Fibroblast of gingiva (primary cell): ENCODE measurements at regions not wholly inside any gene's neighbourhood (a gene's known extent, or its start where the extent isn't known, plus 50 kb on each side); places are given as distances from the start of the nearest gene placed in this dataset.
"Not testable (repeated sequence)": the region's sequence is repeated elsewhere in the genome, so short reads cannot be mapped to it uniquely, and the experiment has no call there.

Experiments used
- DNase-seq: peaks from one replicate; pipeline ENCODE4 v3.0.0-alpha.2; 2011; ENCODE audit warnings: low read depth

- DNase-seq: no peak
Observed at GRCh38 chrX:145393702-145394235, 146.5 kb downstream of the SPANXN1 start.

- DNase-seq: no peak
Observed at GRCh38 chrX:145394344-145394743, 147.0 kb downstream of the SPANXN1 start.

DNA sequence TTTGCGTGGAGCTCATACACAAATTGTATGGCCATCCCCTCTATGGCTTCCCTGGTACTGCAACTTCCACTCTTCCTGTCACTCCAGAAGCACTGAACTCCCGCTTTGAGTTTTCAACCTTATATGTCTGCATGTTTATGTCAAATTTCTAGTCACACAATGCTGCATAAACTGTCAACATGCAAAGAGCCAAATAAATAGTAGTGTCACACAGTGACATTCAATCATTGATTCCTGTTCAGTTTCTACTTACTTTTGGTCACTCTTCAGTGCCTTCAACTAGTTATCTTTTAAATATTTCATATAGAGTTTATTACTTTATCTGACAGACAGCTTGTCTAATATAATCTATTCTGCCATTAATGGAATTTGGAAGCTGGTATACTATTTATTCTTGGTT lies 149.3 kb downstream of the SPANXN1 start:
- no peak for DNase-seq

- DNase-seq: no peak
Observed at GRCh38 chrX:145405012-145405411, 157.7 kb downstream of the SPANXN1 start.

DNA sequence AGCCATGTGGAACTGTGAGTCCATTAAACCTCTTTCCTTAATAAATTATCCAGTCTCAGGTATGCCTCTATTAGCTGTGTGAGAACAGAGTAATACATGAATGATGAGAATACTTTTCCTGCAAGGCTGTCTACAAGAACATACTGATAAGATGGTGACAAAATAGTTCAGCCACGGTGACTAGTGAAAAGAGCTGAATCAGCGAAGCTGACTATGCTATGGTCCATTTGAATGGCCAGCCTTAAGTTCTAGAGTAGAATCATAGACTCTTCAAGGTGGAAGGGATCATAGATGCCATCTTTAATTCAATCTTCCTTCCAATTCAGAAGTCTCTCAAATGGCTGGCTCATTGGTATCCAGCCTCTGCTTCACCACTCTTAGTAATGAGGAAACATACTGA lies 163.3 kb downstream of the SPANXN1 start:
- no peak for DNase-seq

DNA sequence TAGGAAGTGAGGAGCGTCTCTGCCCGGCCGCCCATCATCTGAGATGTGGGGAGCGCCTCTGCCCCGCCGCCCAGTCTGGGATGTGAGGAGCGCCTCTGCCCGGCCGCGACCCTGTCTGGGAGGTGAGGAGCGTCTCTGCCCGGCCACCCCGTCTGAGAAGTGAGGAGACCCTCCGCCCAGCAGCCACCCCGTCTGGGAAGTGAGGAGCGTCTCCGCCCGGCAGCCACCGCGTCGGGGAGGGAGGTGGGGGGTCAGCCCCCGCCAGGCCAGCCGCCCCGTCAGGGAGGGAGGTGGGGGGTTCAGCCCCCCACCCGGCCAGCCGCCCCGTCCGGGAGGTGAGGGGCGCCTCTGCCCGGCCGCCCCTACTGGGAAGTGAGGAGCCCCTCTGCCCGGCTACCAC lies 188.9 kb downstream of the SPANXN1 start:
- not testable (repeated sequence) for DNase-seq

DNA sequence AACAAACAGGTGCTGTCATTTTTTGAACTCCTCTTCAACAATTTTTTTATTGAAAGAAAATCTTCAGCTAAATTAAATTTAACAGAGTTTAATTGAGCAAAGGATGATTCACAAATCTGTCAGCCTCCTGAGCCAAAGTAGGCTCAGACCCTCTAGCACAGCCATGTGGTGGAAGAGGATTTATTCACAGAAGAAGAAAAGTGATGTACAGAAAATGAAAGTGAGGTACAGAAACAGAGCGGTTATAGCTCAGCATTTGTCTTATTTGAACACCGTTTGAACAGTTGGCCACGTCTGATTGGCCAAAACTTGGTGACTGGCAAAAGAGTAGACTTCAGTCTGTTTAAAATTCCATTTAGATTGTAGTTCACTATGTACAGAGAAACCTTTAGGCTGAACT lies 217.3 kb downstream of the SPANXN1 start:
- no peak for DNase-seq

DNA sequence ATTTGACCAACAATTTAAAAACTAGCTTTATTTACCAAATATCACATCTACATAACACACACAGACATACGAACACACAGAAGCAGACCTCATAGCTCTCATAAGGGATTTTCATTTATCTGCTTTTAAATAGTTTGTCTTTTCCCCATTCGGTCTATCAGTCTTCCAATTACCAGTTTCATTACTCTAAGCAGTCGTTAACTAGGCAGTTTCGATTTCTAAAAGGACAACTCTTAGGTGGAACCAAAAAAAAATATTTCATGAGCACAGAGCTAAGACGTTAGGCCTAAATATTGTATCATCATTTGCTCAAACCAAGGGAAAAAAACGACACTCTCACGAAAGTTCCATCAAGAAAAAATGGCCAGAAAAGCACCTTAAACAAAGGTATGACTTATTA lies 228.4 kb downstream of the SPANXN1 start:
- DNase-seq: no peak

DNA sequence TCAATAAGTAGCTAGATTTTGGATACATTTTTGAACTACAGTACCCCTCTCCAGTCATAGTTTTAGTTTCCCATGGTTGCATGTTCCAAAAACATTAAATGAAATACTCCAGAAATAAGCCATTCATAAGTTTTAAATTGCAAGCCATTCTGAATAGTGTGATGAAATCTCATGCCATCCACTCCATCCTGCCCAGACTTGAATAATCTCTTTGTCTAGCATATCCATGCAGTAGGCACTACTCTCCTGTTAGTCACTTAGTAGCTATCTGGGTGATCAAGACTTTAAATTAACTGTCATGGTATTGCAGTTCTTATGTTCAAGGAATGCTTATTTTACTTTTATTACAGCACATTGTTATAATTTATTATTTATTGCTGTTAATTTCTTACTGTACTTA lies 237.4 kb downstream of the SPANXN1 start:
- DNase-seq: no peak

DNA sequence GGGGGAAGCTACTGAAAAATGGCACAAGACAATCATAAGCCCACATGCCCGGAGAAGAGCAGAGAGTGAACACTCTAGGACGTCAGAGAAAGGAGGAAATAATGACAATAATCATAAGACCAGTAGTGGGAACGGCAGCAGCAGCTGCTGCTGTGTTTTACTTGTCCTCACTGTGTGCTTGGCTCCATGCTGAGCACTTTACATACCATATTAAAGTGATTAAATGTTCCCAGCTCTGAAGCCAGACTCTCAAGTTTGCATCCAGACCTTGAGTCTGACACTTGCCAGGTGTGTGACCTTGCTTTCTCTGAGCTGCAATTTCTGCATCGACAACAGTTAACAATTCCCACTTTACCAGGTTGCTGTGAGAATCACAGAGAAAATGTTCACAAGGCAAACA lies 255.4 kb downstream of the SPANXN1 start:
- no peak for DNase-seq

GRCh38 chrX:145506214-145506613 lies 258.9 kb downstream of the SPANXN1 start:
- DNase-seq: no peak

DNA sequence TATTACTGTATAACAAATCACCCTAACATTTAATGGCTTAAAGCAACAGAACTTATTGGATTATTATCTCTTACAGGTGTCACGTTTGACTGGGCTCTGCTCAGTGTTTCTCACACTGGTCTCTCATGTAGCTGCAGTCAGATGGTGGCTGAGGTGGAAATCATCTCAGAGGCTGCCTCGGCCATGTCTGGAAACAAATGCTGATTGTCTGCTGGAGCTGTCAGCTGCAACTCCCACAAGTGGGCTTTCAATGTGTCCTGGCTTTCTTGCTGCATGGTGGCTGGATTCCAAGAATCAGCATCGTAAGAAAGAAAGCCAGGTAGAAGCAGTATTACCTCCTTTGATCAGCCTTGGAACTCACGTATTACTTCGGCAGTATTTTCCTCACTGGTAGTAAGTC lies 277.6 kb downstream of the SPANXN1 start:
- DNase-seq: no peak

DNA sequence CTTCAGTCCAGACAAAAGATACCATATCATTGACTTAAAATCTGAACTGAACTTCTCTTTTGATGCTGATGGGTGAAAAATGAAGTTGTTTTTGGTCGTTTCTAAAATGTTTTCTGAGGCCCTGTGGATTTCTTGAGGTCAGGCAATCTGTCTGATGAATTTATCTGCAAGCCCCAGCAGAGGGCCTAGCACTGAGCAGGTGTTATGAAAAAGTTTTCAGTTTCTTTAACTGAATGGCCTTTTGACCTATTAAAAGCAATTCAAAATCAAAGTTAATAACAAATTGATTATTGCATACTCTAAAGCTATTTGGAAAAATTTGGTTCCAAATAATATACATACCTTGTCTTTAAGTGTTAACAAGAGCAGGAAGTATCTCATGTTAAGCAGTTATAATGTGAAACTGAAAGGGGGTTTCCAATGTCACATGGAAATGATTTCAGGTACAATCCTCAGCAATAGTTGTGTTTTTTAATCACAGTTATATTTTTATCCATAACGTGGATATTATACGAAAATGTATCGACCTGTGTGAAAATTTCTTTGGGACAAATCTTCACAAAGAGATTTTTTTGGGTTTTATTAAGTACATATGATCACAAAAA lies 285.0 kb downstream of the SPANXN1 start:
- DNase-seq: no peak

DNA sequence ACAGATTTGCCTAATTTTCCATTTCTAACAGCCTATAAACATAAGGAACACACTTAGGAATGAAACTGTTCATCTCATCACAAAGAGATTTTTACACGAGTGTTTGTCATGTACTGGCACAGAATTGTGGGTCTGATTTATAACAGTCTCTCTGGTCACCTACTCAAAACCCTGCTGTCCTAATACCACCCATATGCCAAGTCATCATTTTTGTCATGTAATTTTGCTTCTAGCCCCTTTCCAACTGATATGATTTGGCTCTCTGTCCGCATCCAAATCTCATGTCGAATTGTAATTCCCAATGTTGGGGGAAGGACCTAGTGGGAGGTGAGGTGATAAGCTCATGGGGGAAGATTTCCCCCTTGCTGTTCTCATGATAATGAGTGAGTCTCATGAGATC lies 284.1 kb upstream of the SLITRK2 start:
- no peak for DNase-seq

DNA sequence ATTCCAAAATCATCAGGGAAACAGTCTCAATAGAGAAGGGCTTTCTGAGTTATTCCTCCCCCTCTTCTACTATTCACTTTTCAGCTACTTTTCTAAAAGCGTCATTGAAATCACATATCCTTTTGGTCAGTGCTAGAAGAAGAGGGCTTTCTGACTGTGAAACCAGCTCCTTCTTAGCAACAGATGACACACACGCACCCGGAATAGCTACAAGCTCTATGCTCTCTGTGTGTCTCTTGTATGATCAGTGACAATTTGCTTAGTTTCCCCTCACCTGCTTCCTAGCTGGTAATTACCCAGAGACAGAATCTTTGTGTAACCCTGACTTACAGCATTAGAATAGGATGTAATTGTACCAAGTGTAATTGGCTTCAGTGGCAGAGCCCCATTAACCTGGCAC lies 268.1 kb upstream of the SLITRK2 start:
- no peak for DNase-seq

DNA sequence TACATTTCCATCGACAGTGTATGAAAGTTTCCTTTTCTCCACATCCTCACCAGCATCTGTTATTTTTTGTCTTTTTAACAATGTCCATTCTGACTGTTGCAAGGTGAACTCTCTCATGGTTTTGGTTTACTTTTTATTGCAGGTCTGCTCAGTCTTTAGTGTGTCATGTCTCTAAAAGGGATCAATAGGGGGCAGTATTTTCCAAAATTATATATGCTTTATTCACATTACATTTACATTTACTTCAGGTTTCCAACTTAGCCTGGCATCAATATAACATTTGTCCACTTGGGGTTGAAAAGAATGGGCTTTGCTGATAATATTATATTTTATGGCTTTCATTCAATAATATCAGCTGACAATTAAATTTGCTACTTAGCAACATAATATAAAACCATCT lies 265.0 kb upstream of the SLITRK2 start:
- no peak for DNase-seq

GRCh38 chrX:145553702-145554101 lies 263.9 kb upstream of the SLITRK2 start:
- no peak for DNase-seq

DNA sequence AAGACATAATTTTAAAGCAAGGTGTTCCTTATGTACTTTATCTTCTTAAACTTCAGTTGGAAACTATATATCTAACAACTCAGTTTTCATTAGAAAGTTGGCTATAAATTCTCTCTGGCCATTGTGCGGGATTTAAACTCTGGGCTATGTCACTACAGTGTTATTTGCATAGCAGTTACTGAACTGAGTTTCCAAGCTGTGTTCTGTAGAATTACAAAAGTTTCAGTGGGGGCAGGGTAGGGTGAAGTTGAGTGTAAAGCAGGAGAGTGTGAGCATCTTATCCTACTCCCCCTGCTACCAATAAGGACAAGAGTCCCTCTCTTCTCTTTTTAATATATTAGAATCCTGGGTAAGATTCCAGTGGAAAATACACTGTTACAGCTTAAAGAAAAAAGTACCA lies 254.5 kb upstream of the SLITRK2 start:
- DNase-seq: no peak

DNA sequence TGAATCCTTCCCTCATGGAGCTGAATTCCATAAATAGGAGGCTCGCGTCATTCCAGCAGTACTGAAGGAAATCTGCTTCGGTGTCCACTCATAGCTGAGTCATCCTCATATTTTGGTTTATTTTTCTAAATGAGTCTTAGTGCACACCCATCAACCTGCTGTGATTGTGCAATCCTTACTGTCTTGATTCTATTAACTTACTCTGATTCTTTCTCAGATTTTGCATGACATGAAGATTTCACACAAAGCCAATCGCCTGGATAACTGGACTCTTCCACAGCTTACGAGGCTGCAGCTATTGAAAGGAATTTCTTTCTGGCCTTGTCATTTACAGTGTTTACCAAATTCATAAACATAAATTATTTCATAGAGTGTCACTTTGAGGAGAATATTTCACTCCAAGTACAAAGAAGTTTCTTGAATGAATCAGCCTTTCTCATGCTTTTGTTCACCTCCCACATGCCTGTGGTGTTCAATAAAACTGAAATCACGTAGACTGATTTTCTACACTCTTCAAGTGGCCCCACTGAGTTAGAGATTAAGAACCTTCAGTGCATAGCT lies 207.6 kb upstream of the SLITRK2 start:
- DNase-seq: peak; percentile 59

- DNase-seq: no peak
Observed at GRCh38 chrX:145613894-145614293, 203.7 kb upstream of the SLITRK2 start.

- no peak for DNase-seq
Observed at GRCh38 chrX:145620666-145621065, 197.0 kb upstream of the SLITRK2 start.

DNA sequence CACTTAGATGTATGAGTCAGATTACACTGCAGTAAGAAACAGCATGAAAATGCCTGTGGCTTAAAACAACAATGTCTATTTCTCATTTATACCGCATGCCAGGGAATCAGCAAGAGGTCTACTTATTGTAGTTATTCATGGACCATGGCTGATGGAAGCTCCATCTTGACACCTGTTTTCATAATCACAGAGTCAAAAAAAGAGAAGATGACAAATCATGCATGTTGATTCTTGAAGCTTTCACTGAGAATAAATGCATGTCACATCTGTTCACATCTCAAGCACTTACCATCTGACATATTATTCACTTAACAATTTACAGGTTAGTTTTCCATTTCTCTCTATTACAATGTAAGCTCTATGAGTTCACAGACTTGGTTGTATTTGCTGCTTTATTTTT lies 194.2 kb upstream of the SLITRK2 start:
- DNase-seq: no peak

DNA sequence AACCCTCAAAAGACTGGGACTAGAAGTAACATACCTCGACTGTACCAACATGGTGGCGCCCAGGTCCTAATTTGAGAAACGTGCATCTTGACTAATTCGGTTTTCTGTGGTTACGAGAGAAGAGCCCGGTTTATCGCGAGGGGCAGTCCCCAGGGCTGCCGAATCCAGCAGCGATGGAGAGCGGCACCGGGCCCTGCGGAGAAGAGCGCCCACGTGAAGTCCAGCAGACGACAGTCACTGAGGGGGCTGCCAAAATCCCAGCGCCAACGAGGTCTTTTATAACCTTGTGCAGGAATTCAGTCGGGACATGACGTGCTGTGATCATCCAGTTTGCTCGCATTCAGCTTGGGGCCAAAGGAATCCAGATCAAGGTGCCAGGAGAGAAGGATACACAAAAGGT lies 187.5 kb upstream of the SLITRK2 start:
- no peak for DNase-seq

DNA sequence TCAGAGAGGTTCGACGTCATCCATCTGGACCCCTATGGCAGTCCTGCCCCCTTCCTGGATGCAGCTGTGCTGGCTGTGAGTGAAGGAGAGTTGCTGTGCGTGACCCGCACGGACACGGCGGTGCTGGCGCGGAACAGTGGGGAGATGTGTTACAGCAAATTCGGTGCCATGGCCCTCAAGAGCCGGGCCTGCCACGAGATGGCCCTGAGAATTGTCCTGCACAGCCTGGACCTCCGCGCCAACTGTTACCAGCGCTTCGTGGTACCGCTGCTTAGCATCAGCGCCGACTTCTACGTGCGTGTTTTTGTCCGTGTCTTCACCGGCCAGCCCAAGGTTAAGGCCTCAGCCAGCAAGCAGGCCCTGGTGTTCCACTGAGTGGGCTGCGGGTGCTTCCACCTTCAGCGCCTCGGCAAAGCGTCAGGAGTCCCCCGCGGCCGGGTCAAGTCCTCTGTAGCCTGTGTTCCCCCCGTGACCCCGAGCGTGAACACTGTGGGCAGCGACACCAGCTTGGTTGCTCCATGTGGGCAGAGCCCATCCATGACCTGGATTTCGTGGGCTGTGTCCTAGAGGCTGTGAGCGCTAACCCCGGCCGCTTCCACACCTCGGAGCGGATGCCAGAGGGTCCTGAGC lies 186.7 kb upstream of the SLITRK2 start:
- DNase-seq: no peak
